HL-60 (cell line): ENCODE measurements at regions not wholly inside any gene's neighbourhood (a gene's known extent, or its start where the extent isn't known, plus 50 kb on each side); places are given as distances from the start of the nearest gene placed in this dataset.

Experiments used
- POLR2AphosphoS5 ChIP-seq: IDR thresholded peaks from 2 replicates; pipeline ENCODE4 v1.6.1; 2012; ENCODE audit warnings: low read depth
- TF ChIP-seq, protein P1 (sequence below): IDR thresholded peaks from one replicate; pipeline ENCODE4 v1.5.1; 2011; ENCODE audit warnings: low read length, control low read depth, inconsistent platforms; ENCODE audit not compliant: insufficient read depth
- TF ChIP-seq, protein P2 (sequence below): IDR thresholded peaks from 2 replicates; pipeline ENCODE4 v1.6.1; 2012; ENCODE audit warnings: low read depth; ENCODE audit not compliant: insufficient replicate concordance

DNA sequence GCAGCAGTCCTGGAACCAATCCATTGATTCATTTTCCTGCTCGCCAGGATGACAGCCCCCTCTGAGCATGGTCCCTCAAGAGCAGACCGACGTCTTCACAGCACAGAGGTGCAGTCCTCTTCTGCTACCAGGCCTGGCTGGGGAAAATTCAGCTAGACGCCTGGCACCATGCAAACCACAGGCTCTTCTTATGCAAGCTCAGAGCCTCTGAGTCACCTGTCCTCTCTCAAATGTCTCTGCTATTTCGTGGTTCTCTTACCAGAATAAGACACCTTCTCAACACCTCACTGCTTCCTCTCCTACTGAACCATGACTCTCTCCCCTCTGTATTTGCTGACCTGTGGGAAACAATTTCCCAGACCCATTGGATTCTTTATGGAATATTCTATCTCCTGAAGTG lies 79.8 kb upstream of the CYRIA start:
- TF ChIP-seq, protein P1, sequence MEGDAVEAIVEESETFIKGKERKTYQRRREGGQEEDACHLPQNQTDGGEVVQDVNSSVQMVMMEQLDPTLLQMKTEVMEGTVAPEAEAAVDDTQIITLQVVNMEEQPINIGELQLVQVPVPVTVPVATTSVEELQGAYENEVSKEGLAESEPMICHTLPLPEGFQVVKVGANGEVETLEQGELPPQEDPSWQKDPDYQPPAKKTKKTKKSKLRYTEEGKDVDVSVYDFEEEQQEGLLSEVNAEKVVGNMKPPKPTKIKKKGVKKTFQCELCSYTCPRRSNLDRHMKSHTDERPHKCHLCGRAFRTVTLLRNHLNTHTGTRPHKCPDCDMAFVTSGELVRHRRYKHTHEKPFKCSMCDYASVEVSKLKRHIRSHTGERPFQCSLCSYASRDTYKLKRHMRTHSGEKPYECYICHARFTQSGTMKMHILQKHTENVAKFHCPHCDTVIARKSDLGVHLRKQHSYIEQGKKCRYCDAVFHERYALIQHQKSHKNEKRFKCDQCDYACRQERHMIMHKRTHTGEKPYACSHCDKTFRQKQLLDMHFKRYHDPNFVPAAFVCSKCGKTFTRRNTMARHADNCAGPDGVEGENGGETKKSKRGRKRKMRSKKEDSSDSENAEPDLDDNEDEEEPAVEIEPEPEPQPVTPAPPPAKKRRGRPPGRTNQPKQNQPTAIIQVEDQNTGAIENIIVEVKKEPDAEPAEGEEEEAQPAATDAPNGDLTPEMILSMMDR, result no peak
- TF ChIP-seq, protein P2, sequence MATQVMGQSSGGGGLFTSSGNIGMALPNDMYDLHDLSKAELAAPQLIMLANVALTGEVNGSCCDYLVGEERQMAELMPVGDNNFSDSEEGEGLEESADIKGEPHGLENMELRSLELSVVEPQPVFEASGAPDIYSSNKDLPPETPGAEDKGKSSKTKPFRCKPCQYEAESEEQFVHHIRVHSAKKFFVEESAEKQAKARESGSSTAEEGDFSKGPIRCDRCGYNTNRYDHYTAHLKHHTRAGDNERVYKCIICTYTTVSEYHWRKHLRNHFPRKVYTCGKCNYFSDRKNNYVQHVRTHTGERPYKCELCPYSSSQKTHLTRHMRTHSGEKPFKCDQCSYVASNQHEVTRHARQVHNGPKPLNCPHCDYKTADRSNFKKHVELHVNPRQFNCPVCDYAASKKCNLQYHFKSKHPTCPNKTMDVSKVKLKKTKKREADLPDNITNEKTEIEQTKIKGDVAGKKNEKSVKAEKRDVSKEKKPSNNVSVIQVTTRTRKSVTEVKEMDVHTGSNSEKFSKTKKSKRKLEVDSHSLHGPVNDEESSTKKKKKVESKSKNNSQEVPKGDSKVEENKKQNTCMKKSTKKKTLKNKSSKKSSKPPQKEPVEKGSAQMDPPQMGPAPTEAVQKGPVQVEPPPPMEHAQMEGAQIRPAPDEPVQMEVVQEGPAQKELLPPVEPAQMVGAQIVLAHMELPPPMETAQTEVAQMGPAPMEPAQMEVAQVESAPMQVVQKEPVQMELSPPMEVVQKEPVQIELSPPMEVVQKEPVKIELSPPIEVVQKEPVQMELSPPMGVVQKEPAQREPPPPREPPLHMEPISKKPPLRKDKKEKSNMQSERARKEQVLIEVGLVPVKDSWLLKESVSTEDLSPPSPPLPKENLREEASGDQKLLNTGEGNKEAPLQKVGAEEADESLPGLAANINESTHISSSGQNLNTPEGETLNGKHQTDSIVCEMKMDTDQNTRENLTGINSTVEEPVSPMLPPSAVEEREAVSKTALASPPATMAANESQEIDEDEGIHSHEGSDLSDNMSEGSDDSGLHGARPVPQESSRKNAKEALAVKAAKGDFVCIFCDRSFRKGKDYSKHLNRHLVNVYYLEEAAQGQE, result no peak
- no peak for TF ChIP-seq POLR2AphosphoS5
